ENCODE measurements at regions not wholly inside any gene's neighbourhood (a gene's known extent, or its start where the extent isn't known, plus 50 kb on each side); places are given as distances from the start of the nearest gene placed in this dataset.

DNA sequence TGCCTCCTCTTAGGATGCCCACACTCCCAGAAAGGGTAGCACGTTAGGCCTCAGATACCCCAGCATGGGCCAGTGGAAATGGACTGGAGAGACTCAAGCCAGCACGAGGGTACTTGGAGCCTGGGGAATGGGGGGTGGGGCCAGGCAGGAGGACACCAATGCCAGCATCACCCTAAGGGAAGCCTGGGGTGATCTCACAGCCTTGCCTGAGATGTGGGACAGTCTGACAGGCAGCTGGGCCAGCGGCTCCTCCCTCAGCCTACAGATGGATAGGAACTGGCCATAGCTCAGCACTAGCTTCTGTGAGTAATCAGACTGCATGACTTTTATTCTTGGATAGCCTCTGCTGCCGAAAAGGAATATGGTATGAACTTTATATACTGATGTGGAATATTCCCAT lies 59.6 kb upstream of the MRPS22 start:
- DNase-seq (ENCODE audit: low spot score), result no peak

DNA sequence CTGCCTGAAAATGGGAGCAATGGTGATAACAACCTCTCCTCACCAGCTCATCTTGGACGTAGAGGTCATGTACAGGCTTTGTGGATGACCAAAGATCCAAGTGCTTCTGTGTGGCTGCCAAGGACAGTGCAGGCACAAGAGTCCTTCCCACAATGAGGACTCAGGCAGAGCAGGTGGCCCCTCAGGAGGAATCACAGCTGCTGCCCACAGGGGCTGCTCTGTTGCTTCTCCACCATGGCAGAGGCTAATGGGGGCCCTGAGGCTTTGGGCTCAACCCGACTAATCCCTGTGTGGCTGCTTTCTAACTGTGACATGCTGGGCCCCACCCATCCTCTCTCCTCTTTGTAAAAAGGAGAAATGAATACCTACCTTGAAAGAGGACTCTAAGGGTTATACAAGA lies 58.1 kb upstream of the MRPS22 start:
- no peak for DNase-seq (ENCODE audit: low spot score)

DNA sequence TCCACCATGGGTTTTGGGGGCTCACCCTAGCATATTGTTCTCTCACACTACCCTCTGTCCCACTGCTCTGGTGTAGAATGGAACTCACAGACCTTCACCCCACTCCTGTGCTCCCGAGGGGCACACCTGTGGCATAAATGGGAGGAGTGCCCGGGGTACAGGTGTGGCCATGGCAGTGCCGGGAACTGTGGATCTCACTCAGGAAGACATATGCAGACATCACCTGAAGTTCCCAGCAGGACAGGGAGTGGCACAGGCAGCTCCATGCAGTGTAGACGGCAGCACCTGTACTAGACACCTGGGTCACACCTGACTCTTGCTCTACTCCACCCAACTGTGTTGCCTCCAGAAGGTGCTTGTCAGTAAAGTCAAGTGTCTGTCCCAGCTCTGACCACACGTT lies 57.6 kb upstream of the MRPS22 start:
- DNase-seq (ENCODE audit: low spot score), result no peak

DNA sequence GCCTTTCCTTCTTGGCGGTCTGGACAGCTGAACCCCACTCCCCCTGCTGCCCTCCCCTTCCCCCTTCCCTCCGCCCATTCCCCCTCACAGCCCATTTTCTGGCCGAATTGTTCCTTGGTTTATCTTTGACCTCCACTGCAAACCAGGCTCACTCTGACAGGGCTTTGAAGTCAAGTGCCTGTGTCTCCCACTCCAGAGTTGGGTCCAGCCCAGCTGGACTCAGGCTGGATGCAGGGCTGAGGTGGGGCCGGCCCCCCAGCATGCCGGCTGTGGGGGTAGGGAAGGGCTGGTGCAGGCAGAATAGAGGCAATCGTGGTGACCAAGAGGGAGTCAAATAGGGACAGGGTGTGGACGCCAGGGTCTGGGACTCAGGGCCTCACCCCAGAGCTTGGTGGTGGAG lies 57.0 kb upstream of the MRPS22 start:
- no peak for DNase-seq (ENCODE audit: low spot score)

DNA sequence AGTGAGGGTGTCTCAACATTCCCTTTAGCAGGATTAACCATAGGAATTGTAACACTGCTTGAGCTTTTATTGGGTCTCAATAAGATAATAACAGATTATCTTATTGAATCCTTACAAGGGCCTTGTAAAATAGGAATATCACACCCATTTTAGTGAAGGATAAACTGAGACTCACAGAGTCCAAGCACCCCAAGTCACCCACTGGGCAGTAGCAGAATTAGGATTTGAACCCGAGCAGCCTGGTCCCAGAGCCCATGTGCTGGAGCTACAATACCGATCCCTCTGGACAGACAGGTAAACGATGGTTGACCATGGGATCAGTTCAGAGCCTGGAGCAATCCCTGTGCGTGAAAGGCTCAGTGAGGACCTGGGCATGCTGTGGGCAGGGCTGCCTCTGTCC lies 56.3 kb upstream of the MRPS22 start:
- DNase-seq (ENCODE audit: low spot score), result no peak

DNA sequence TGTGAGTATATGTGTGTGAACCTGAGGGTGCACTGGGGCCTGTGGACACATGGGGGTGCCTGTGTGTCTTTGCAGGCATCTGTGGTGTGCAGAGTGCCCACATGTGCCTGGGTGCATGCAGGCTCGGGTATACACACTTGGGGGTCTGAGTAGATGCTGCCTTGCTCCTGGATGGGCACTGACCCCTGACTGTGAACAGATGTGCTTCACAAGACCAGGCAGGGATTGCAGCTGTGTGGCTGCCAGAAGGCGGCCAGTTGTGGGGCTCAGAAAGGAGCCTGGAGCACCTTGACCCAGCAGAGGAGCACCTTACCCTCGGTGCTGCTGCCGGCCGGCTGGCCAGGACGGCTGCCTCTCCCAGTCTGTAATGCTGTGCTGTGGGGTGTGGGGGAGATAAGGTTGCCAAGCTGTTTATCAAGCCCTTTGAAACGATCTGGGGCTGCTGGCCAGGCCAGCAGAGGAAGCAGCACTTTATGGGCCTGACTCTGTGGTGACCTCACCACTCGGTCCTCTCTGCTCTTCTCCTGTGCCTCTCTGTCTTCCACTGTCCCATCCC lies 55.5 kb upstream of the MRPS22 start:
- DNase-seq (ENCODE audit: low spot score), result no peak

DNA sequence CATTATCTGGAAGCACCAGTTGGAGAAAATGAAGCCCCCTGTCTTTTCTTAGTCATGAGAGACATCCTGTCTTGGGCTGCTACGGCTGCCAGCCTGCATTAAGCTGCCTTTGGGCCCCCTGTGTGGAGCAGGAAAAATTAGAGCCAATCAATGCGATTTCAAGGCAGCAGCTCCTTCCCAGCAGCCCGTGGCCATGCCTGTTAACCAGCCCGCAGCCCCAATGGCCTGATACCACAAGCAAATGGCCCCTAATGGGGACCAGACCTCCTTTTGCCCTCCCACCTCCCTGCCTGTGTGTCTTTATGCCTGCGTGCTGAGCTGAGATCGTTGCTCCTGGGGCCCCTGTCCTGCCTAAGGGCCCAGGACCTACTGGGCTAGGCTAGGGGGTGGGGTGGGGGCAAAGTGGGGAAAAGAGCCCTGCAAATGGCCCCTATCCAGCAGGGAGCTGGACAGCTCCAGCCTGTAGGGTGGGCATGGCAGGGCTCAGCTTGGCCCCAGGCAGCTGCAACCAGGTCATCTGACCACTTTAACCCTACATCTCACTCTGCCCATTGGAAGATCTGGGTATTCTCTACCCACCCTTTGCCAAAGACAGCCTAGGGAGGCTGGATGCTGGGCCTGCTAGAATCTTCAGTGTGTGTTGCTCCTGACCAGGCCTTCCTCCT lies 53.8 kb upstream of the MRPS22 start:
- no peak for DNase-seq (ENCODE audit: low spot score)

DNA sequence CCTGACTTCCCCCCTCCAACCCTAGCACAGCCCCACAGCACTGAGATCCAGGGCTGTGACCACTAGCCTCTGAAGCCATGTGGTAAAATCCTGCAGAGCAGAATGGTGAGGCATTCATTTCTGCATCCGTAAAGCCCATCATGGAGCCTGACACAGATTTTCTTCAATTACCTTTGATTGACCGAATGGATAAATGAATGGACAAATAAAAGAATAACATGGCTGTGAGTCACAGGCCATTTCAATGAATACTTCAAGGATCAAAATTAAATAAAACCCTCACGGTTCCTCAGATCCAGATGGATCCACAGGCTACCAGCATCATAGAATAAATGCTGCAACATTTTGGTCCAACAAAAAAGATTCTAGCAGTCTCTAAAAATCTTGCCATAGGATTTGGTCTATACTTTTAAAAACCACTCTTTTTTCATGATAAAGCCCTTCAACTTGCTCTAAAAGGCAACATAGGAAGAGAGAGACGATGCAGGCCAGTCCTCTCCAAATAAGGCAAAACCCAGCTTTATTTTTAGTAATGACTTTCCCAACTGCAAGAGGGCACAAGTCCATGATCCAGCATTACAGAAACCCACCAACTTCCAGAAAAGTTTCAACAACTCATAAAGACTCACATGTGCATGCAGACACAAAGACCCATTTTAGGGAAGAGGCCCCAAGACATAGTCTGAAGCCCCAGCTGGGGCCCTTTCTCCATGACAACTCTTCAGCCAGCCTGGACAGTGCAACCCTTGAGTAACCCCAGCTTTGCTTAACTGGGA lies 52.4 kb upstream of the MRPS22 start:
- no peak for DNase-seq (ENCODE audit: low spot score)

DNA sequence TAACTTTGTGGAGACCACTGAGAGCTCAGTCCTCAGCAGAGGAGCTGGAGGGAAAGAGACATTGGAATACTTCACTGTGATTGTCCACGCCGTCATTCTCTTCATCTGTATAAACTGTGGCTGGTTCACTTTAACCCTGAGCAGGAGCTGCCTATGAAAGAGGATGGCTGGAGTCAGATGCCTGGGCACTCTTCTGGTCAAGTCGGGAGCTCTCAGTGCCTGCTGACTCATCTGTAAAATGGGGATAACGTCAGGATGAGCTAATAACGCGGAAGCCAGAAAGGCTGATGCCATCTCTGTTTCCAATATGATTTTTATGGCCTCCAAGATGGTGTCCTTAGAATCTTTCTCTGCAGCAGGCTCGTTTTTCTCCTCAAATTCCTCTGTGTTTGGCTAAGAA lies 51.6 kb upstream of the MRPS22 start:
- DNase-seq (ENCODE audit: low spot score), result no peak

DNA sequence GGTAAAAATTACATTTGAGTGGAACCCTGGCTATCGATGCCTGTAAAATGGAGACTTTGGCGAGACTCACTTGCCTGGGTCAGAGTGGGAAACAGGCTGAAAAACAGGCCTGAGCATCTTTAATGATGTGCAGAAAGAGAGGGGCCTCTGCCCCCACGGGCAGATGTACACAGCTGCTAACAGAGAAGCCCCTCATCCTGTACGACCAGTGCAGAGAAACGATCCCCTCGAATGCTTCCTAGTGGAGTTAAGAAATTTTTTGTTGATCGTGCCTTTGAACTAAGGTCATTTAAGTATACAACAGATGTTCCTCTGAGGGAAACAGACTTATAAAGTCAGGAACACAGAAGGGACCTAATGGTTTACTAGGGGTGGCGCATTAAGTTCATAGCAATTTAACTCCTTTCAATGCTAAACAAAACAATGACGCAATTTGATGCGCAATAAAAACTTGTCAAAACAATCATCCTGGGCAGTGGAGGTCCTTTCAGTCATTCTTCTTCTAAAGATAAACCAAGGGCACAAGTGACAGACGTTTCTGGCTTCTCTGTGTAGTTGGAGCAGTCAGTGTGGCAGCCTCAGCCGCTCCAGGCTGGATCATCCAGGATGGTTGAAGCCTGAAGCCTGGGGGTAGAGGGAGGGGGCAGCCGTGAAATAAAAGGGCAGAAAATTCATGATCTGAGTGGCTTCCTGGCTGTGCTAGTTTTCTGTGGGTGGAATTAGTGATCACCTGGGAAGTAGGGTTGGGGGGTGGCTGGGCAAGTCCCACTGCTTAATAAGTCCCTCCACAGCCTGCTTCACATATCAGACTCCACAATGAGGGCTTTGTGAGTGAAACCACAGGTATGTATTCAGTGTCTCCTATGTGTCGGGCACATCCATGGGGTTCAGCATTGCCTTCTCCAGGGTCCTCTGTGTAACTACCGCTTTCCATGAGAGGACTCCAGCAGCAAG lies 50.8 kb upstream of the MRPS22 start:
- DNase-seq (ENCODE audit: low spot score), result no peak

DNA sequence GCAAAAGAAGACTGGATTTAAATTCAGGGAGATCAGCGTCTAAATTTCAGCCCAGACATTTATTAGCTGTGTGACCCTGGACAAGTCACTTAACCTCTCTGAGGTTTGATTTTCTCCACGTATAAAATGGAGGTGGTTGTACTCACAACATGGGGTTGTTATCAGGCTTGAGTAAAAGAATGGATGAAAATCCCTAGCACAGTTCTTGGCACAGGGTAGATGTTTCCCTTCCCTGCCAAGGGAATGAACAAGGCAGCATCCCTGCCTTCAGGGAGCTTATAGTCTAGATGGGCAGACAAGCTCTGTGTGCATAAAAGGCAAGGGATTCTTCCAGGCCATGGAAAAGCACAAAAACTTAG lies 50.2 kb upstream of the MRPS22 start:
- DNase-seq (ENCODE audit: low spot score), result no peak
